GM21367 (cell line): ENCODE measurements at regions not wholly inside any gene's neighbourhood (a gene's known extent, or its start where the extent isn't known, plus 50 kb on each side); places are given as distances from the start of the nearest gene placed in this dataset.
"Not testable (repeated sequence)": the region's sequence is repeated elsewhere in the genome, so short reads cannot be mapped to it uniquely, and the experiment has no call there.

Source experiments
- ATAC-seq: cut with Tn5 transposase; IDR thresholded peaks from one replicate; pipeline ENCODE4 v1.9.1; 2021; ENCODE audit not compliant: unreplicated experiment

DNA sequence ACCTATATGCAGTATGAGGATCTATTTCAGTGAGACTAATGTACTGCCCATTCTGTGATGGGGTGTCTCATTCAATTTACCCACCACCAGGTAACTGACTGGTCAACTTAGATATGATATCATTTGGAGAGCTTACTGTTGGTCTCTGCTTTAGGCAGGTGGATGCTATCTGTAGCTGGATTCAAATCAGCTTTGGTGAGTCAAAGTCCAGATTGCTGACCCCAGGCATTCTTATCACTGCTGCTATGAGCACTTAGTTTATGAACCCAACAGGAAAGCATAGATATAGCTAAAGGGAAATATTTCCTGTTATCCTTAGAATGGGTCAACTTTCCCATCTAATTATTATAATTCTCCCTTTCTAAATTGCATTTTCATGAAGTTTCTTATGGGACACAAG, 1295.2 kb upstream of the SPRY2 start:
- no peak for ATAC-seq

GRCh38 chr13:81615031-81615430, 1274.1 kb upstream of the SPRY2 start:
- ATAC-seq: no peak

DNA sequence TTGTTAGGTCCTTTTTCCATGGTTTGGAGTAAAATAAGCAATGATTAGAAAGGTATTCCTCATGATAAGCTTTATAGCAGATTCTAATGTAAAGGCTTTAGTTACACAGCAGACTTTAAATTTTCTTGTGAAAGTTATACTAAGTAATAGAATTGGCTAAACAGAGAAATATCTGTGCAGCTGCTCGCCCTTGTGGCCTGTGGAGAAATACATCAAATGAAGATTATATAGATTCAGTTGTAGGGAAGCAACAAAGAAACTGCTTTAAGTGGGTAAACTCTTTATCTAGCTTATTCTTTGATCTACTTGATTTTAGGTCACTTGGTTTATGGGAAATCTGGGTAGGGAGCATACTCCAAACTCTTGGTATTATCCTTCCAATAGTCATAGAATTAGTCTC, 1269.7 kb upstream of the SPRY2 start:
- ATAC-seq: no peak

DNA sequence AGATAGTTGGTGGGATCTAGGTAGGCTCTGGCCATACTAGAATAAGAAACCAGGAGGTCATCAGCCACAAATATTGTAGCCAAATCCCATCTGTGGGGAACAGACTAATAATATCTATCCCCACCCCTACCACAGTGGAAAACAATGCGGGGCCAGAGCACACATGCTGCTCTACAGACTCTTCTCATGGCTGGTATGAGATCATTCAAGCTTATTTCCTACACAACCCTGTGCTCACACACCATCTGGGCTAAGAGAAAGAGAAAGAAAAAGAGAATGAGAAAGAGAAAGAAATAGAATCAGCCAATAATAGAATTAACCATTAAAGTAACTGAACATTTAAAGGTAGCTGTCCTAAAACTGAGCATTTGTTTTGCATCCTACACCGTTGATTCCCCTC, 1268.4 kb upstream of the SPRY2 start:
- ATAC-seq: no peak

DNA sequence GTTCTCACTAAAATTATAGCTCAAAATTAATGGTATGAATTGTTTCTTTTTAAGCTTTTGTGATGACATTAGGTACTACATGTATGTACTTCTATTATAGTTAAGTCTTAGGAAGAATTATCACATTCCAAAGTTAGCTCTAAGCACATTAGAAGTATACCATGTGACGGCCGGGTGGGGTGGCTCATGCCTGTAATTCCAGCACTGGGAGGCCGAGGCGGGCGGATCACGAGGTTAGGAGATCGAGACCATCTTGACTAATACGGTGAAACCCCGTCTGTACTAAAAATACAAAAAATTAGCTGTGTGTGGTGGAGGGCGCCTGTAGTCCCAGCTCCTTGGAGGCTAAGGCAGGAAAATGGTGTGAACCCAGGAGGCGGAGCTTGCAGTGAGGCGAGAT, 1265.1 kb upstream of the SPRY2 start:
- no peak for ATAC-seq

DNA sequence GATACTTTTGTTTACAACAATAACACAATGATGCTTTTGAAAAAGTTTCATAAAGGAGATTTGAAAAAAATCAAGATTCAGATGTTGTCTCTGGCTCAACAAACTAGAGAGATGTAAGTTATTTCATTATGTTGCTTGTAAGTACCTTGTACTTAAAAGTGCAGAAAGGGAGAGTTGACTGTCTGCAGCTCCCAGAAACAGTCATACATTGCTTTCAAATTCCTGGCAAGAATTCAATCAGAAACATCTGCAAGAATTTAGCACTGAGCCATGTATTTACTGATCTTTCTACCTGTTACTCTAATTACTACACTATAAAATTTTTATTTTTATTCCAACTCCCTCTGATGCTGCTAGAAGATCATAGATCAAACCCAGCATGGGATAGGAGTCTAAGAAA, 1261.3 kb upstream of the SPRY2 start:
- ATAC-seq: no peak

GRCh38 chr13:81597101-81597500, 1256.2 kb upstream of the SPRY2 start:
- no peak for ATAC-seq

- ATAC-seq: no peak
Observed at GRCh38 chr13:81596224-81596753, 1255.4 kb upstream of the SPRY2 start.

- no peak for ATAC-seq
Observed at GRCh38 chr13:81591528-81592220, 1250.7 kb upstream of the SPRY2 start.

DNA sequence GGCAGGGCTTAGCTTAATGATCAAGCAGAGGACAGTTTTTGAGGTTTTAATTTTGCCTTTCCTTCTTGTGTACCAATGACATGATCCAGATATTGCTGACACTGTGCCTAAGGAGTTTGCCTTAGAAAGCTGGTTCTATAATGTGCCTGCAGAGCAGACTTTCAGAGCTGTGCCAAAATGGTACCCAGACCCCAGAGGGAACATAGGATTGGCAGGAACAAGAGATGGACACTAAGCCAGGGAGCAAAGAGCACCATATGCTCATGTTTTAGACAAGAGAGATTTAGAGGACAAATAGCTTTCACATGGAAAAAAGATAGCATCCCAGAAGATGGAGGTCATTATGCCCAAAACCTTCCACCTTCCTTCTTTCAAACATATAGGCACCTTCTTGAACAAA, 1241.5 kb upstream of the SPRY2 start:
- no peak for ATAC-seq

DNA sequence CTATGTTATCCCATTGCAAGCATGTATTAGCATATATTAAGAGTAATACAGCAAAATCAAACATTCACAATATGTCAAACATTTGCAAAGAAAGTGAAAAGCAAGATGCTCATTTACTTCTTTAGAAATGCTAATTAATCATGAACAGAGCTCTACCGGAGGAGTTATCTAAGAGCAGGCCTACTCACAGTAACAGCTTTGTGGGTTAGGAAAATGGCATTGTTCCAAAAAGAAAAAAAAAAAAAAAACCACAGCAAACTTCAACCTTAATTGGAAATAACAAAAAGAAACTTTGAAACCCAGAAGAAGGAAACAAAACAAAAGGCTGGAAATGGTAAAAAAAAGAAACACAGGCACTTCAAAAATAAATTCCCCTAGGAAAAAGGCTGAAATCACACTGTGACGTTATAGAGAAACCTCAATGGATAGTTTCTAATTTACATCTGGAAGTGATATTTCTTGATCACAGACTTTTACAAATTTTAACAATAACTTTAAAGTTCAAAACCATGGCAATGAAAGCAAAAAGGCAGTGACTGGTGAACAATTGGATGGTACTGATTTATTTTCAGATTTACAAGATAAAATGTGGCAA, 1236.8 kb upstream of the SPRY2 start:
- ATAC-seq: no peak

GRCh38 chr13:81568824-81569223, 1227.9 kb upstream of the SPRY2 start:
- ATAC-seq: no peak

DNA sequence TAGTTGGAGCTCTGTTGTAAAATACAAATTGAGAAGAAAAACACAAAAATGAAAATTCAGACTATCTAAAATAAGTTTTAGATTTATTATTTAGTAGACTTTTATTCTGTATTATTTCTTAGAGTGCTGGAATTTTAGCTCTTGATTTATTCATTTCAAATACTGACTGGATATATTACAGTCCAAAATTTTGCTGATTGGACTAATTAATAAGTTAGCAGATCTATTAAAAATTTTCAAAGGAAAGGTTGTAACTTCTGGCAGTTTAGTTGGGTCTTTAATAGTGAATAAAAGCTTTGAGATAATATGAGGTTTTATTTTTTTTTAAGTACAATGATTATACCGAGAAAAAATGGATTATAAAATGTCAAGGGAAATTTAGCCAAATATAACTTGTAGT, 1224.9 kb upstream of the SPRY2 start:
- no peak for ATAC-seq

DNA sequence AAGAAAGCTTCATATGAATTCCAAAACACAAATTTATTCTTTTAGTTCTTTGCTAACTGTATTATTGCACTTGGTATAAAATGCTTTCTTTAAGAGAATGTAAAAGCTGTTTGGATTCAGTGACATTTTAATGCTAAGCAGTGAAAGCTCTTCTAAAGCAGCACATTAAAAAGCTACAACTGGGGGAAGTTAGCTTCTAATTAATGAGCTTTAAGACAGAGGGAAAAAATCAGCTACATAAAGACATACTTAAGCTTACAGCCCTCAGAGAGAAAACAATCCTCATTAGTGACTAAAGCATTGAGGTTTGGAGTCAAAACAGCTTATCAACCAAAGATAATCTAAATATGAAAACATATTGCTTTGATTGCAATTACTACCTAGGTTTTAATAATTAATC, 1222.2 kb upstream of the SPRY2 start:
- ATAC-seq: no peak

GRCh38 chr13:81562598-81562997, 1221.7 kb upstream of the SPRY2 start:
- no peak for ATAC-seq

- ATAC-seq: no peak
Observed at GRCh38 chr13:81551036-81551435, 1210.1 kb upstream of the SPRY2 start.

- ATAC-seq: not testable (repeated sequence)
Observed at GRCh38 chr13:81546294-81546693, 1205.4 kb upstream of the SPRY2 start.

GRCh38 chr13:81540777-81541176, 1199.9 kb upstream of the SPRY2 start:
- ATAC-seq: no peak

DNA sequence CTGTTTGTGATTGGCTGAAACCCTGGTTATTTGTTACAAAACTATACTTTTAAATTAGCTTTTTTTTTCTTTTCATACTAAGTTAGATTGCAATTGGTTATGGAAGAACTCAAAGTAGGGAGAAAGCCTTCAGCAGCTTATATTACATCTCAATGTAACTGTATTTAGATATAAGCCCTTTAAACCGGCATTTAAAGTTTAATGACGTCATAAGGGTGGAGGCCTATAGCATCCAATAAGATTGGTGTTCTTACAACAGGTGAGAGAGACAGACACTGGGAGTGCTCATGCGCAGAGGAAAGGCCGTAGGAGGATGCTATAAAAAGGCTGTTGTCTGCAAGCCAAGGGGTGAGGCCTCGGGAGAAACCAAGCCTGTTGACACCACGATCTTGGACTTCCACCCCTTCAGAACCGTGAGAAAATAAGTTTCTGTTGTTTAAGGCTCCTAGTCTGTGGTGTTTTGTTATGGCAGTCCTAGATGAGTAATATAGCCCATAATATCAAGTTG, 1198.8 kb upstream of the SPRY2 start:
- no peak for ATAC-seq

DNA sequence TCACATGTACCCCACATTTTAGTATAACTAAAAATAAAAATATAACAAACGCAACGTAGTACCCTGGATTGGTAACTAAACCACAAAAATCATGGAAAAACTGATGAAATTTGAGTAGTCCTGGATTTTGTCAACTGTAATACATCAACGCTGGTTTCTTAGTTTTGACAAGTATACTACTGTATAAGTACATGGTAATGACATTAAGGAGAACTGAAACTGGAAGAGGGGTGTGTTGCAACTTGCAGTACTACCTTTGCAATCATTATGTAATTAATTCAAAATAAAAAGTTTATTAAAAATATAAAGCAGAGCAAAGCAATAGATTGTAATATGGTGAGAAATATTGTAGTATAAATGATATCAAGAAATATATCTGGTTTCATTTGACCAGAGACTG, 1158.0 kb upstream of the SPRY2 start:
- ATAC-seq: no peak

- ATAC-seq: no peak
Observed at GRCh38 chr13:81493144-81493543, 1152.2 kb upstream of the SPRY2 start.

DNA sequence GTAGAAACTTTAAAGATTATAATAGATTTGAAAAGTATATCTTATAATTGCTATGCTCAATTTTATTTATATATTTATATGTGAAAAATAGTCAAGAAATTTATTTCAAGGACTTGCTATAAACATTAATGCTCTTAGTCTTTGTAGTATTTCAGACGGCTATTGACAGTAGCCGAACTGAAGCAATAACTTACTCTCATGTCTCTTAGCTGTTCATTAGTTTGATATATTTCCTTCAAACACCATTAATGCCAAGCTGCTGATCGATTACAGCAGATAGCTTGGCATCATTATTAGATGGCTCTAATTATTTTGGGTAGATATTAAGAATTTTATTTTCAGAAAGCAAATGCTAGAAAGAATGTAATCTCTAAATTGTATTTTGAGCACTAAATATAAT, 1151.5 kb upstream of the SPRY2 start:
- ATAC-seq: no peak

GRCh38 chr13:81488021-81488420, 1147.1 kb upstream of the SPRY2 start:
- no peak for ATAC-seq
